Upper lobe of right lung (tissue), 1 donor: ENCODE measurements at regions not wholly inside any gene's neighbourhood (a gene's known extent, or its start where the extent isn't known, plus 50 kb on each side); places are given as distances from the start of the nearest gene placed in this dataset.

ENCODE experiments used
- ATAC-seq: fragments of 200-7000 bp; cut with Tn5 transposase; one replicate; pipeline ENCODE4 v1.9.1; 2020; ENCODE audit warnings: mild to moderate bottlenecking, moderate library complexity
- DNase-seq: peaks from one replicate; pipeline ENCODE4 v3.0.0-alpha.2; 2020
- H3K27ac ChIP-seq: fragments of 200-600 bp; one replicate; pipeline ENCODE4 v1.8.0; 2022
- H3K27me3 ChIP-seq: fragments of 200-600 bp; one replicate; pipeline ENCODE4 v1.8.0; 2022; ENCODE audit warnings: mild to moderate bottlenecking
- H3K36me3 ChIP-seq: fragments of 200-600 bp; one replicate; pipeline ENCODE4 v1.8.0; 2022
- H3K4me1 ChIP-seq: fragments of 200-600 bp; one replicate; pipeline ENCODE4 v1.8.0; 2022
- H3K4me3 ChIP-seq: fragments of 200-600 bp; one replicate; pipeline ENCODE4 v1.8.0; 2022; ENCODE audit warnings: mild to moderate bottlenecking
- H3K9me3 ChIP-seq: fragments of 200-600 bp; one replicate; pipeline ENCODE4 v1.8.0; 2022
- intact Hi-C: fragments of 100-400 bp; cut with DNase I; formaldehyde crosslinking; loops from one replicate; pipeline ENCODE4 v1.11.0; 2022
- TF ChIP-seq, protein P1 (sequence below): fragments of 200-600 bp; IDR thresholded peaks from one replicate; pipeline ENCODE4 v1.8.0; 2022; ENCODE audit warnings: antibody characterized with exemption
- donor health status: DM: no; HTN: yes; CAD: no; lungs with severe emphysema.

DNA sequence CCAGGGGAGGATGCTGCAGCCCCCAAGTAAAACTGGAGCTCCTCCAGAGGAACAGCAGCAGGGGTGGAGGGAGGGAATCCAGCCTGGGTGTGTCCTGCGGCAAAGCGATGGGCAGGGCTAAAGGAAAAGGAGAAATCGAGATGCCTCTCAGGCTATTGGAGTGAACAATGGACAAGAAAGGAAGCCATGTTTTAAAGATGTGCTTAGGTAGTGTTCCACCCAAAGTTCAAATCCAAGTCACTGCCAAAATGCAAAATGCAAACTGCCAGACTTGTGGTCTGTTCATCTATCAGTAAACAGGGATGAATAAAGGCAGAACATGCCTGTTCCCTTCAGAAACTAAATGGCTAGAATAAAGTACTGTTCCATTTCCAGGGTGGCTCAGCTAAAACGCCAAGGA is 197.5 kb upstream of the NSMCE3 start:
- DNase-seq, result no peak
- Histone ChIP-seq H3K4me3 (no peak overlapping the region), H3K27ac (no peak overlapping the region), H3K4me1 (no peaks in the 10 kb centered on the region), H3K9me3 (no peaks in the 10 kb centered on the region), H3K27me3 (no peaks in the 10 kb centered on the region), H3K36me3 (no peaks in the 10 kb centered on the region)
- intact Hi-C loops, result no loop called here
- TF ChIP-seq, protein P1, sequence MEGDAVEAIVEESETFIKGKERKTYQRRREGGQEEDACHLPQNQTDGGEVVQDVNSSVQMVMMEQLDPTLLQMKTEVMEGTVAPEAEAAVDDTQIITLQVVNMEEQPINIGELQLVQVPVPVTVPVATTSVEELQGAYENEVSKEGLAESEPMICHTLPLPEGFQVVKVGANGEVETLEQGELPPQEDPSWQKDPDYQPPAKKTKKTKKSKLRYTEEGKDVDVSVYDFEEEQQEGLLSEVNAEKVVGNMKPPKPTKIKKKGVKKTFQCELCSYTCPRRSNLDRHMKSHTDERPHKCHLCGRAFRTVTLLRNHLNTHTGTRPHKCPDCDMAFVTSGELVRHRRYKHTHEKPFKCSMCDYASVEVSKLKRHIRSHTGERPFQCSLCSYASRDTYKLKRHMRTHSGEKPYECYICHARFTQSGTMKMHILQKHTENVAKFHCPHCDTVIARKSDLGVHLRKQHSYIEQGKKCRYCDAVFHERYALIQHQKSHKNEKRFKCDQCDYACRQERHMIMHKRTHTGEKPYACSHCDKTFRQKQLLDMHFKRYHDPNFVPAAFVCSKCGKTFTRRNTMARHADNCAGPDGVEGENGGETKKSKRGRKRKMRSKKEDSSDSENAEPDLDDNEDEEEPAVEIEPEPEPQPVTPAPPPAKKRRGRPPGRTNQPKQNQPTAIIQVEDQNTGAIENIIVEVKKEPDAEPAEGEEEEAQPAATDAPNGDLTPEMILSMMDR, result no peak
- no peak for ATAC-seq

DNA sequence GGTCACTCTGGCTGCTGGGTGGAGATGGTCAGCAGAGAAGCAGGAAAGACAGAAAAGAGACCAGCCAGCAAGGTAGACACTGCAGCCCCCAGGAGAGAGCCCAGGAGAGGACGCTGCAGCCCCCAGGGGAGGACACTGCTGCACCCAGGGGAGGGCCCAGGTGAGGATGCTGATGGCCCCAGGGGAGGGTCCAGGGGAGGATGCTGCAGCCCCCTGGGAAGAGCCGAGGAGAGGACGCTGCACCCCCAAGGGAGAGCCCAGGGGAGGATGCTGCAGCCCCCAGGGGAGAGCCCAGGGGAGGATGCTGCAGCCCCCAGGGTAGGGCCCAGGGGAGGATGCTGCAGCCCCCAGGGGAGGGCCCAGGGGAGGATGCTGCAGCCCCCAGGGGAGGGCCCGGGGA is 196.7 kb upstream of the NSMCE3 start:
- TF ChIP-seq, protein P1, result no peak
- Histone ChIP-seq H3K36me3 (no peaks in the 10 kb centered on the region), H3K27me3 (no peaks in the 10 kb centered on the region)

DNA sequence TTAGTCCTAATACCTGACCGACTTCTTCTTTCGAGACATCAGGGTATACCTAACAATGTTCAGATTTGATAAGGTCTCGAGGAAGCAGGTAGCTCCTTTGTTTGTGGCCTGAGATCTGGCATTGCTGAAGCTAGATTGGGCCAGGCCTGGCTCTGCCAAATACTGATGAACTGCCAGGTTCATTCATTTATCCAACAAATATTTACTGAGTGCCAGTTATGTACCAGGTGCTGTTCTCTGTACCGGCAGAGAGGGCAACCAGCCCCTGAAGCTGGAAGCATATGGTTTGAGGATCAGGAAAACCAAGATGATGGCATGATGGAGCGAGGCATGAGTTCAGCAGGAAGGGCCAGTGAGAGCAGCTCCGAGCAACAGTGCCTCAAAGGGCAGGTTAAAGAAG is 196.2 kb upstream of the NSMCE3 start:
- Histone ChIP-seq H3K9me3 (no peaks in the 10 kb centered on the region), H3K27ac (no peak overlapping the region), H3K4me1 (no peaks in the 10 kb centered on the region), H3K4me3 (no peak overlapping the region), H3K36me3 (no peaks in the 10 kb centered on the region), H3K27me3 (no peaks in the 10 kb centered on the region)
- DNase-seq, result no peak
- ATAC-seq, result no peak
- intact Hi-C loops, result no loop called here
- TF ChIP-seq, protein P1, result no peak

More for the DNA sequence above, 196.7 kb upstream of the NSMCE3 start:
- DNase-seq, result no peak
- Histone ChIP-seq H3K27ac (no peak overlapping the region), H3K9me3 (no peaks in the 10 kb centered on the region), H3K4me3 (no peak overlapping the region), H3K4me1 (no peaks in the 10 kb centered on the region)
- no peak for ATAC-seq
- intact Hi-C loops, result no loop called here

DNA sequence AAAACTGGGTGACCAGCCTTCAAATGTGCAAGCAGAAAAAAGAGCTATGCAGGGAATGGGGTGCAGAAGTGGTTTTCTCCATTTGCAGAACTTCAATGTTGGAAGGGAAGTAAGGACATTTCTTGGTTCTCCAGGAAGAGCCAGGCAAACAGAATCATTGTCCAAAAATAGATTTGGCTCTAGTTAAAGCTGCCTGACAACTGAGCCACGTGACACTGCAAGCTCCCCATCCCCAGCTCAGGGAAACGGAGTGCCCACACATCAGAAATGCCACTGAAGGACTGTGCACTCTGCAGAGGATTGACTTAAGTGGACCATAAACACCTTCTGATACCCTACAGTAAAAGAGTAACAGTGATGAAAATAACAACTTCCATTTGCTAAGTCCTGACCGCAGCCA is 195.6 kb upstream of the NSMCE3 start:
- no peak for DNase-seq
- Histone ChIP-seq H3K4me3 (no peak overlapping the region), H3K36me3 (no peaks in the 10 kb centered on the region), H3K27me3 (no peaks in the 10 kb centered on the region), H3K4me1 (no peaks in the 10 kb centered on the region), H3K27ac (no peak overlapping the region), H3K9me3 (no peaks in the 10 kb centered on the region)
- TF ChIP-seq, protein P1, result no peak
- no peak for ATAC-seq
- intact Hi-C loops, result no loop called here

DNA sequence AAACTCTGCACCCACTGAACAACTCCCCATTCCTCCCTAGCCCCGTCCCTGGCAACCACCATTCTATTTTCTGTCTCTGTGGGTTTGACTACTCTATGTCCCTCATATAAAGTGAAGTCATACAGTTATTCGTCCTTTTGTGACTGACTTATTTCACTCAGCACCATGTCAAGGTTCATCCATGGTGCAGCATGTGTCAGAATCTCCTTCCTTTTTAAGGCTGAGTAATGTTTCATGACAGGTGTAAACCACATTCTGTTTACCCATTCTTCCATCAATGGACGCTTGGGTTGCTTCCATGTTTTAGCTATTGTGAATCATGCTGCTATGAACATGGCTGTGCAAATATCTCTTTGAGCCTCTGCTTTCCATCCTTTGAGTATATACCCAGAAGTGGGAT is 192.3 kb upstream of the NSMCE3 start:
- Histone ChIP-seq H3K27me3 (no peaks in the 10 kb centered on the region), H3K4me3 (no peak overlapping the region), H3K9me3 (no peaks in the 10 kb centered on the region), H3K27ac (no peak overlapping the region), H3K4me1 (no peaks in the 10 kb centered on the region), H3K36me3 (no peaks in the 10 kb centered on the region)
- ATAC-seq (no peak), DNase-seq (no peak)
- intact Hi-C loops, result no loop called here
- TF ChIP-seq, protein P1, result no peak

DNA sequence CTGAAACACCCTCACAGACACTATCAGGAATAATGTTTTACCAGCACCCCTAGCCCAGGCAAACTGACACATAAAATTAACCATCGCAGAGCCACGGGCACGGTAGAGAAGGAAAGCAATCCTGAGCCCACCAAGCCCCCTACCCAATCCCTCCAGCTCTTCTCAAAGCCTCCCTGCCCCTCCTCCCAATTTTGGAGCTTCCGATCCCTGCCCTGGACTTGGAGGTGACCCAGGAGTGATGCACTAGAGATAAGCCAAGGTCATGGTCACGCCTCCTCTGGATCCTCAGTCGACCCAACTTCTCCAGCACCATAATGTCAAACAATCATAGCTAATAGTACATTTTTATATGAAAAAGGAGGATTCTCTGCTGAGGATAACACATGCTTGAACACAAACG is 188.7 kb upstream of the NSMCE3 start:
- ATAC-seq (no peak), DNase-seq (no peak)
- Histone ChIP-seq H3K4me3 (no peak overlapping the region), H3K27me3 (no peaks in the 10 kb centered on the region), H3K9me3 (no peaks in the 10 kb centered on the region), H3K4me1 (peaks cover 2% of the 10 kb centered on the region), H3K36me3 (no peaks in the 10 kb centered on the region), H3K27ac (no peak overlapping the region)
- TF ChIP-seq, protein P1, result no peak
- intact Hi-C loops, result no loop called here
